NCI-H2107 (cell line): ENCODE measurements at regions not wholly inside any gene's neighbourhood (a gene's known extent, or its start where the extent isn't known, plus 50 kb on each side); places are given as distances from the start of the nearest gene placed in this dataset.
"Not testable (repeated sequence)": the region's sequence is repeated elsewhere in the genome, so short reads cannot be mapped to it uniquely, and the experiment has no call there.

ENCODE experiments used
- DNase-seq: peaks from one replicate; lab custom pipeline; 2025; lab: John Stamatoyannopoulos, UW

DNA sequence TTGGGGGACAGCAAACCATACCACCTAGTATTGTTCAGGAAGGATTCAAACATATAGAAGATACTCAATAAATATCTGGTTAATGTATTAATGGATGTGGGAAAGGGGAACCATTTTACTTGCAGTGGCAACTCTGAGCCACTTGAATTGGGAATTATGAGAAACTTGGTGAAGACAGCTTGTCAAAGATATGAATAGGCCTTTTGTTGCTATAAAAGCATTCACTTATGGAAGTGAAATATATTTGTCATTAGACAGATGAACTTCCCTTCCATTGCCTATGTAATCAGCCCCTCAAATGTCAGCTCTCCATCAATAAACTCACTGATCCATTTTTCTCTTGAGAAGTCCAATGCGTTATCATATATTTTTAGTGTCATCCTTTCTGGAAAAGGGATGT lies 56.1 kb downstream of the GPR85 start:
- DNase-seq: no peak

DNA sequence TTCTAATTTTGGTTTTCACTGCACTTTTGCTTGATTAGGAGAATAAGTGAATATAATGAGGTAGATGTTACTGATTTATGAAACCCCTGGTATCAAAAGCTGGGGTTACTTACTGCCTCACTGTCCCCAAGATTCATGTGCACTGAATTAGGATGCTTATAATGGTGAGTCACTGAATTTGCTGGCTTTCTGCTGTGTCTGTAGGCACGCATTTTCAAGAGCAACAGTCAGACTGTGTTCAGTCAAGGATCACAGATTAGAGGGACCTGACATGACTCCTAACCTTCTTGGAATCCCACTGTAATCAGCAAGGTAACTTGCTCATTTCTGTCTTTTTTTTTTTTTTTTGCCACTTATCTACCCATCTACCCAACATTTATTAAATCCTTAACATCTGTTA lies 59.7 kb downstream of the GPR85 start:
- DNase-seq: no peak

DNA sequence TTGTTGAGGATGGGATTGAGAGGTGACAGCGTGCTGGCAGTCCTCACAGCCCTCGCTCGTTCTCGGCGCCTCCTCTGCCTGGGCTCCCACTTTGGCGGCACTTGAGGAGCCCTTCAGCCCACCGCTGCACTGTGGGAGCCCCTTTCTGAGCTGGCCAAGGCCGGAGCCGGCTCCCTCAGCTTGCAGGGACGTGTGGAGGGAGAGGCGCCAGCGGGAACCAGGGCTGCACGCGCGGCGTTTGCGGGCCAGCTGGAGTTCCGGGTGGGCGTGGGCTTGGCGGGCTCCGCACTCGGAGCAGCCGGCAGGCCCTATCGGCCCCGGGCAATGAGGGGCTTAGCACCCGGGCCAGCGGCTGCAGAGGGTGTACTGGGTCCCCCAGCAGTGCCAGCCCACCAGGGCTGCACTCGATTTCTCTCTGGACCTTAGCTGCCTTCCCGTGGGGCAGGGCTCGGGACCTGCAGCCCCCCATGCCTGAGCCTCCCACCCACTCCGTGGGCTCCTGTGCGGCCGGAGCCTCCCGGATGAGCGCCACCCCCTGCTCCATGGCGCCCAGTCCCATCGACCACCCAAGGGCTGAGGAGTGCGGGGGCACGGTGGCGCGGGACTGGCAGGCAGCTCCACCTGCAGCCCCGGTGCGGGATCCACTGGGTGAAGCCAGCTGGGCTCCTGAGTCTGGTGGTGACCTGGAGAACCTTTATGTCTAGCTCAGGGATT lies 69.3 kb downstream of the GPR85 start:
- not testable (repeated sequence) for DNase-seq

- DNase-seq: no peak
Measured at GRCh38 chr7:113015034-113015645, 71.5 kb downstream of the GPR85 start.

DNA sequence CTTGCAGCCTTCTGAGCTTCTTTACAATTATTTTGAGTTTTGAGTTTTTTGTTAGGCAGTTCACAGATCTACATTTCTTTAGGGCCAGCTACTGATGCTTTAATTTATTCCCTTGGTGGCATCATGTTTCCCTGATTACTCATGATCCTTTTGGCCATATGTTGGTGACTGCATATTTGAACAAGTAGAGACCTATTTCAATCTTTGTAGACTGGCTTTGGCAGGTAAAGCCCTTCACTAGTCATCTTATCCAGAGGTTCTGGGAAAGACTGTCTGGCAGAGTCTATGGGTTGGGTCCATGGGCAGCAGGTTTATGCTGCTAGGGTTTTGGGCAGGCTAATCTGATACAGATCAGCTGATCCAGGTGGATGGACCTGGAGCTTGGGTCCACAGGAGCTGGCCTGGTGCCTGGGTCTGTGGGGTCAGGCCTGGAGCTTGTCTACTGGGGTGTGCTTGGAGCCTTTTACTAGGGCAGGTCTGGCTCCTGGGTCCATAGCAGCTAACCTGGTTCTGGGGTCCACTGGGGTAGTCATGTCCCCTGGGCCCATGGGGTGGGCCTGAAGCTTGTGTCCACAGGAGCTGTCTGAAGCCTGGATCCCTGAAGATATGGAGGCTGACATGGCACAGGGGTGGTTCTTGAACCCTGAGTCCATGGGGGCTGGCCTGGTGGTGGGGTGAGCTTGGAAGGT lies 72.7 kb downstream of the GPR85 start:
- DNase-seq: no peak

DNA sequence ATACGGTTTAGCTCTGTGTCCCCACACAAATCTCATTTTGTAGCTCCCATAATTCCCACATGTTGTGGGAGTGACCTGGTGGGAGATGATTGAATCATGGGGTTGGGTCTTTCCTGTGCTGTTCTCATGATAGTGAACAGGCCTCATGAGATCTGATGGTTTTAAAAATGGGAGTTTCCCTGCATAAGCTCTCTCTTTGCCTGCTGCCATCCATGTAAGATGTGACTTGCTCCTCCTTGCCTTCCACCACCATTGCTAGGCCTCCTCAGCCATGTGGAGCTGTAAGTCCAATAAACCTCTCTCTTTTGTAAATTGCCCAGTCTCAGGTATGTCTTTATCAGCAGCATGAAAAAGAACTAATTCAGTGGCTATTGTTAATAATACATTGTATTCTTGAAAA lies 73.8 kb downstream of the GPR85 start:
- not testable (repeated sequence) for DNase-seq

GRCh38 chr7:113010377-113010776 lies 76.2 kb downstream of the GPR85 start:
- DNase-seq: no peak

- DNase-seq: no peak
Measured at GRCh38 chr7:113008755-113009154, 77.9 kb downstream of the GPR85 start.

DNA sequence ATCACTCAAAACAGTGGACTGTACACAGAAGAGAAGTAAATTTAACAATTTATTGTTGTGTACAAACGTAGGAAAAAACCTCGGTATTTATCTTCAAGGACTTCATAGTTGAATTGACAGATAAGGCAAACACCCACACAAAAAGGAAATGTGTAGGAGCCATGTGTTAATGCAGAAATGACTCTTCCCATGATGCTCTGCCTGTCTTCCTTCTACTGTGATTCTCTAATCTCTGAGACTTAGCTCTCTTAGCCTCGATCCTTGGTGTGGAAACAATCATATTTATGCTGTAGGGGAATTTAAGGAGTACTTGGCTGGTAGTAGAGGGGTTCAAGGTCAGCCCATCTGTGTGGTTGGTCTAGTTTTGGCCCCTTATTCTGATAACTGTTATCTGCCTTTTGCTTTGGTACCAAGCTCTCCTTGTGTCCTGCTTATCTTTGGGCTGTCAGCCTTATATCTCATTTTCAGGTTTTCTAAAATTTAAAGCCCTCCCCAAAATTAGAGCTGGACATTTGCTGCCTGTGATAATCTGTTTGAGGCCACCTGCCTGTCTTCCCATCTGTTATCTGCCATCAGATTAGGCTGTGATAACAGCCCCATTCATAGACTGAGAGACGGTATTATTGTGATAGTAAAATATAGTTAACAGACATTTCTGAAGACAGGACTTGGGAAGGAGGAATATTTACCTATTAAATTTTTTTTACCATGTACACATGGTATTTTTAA lies 81.7 kb downstream of the GPR85 start:
- no peak for DNase-seq

GRCh38 chr7:113000316-113001020 lies 86.2 kb downstream of the GPR85 start:
- no peak for DNase-seq

DNA sequence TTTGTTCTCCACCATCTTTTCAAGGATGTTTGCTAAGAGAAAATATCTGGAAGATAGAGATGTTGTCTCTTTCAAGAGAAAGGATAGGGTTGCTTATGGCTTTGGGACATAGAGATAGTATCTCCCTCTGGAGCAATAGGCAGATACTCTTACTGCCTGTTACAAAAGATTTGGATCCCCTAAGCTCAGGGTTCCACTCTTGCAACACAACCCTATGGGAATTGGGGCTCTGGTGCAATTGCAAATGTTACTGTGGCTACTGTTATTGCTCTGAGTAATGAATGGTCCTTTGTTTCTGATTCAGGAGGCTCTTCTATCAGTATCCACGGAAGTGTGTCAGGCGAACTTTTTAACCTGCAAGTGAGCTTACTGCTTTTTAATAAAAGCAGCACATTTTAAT lies 88.8 kb downstream of the GPR85 start:
- no peak for DNase-seq

- no peak for DNase-seq
Measured at GRCh38 chr7:112996331-112996871, 90.2 kb downstream of the GPR85 start.

GRCh38 chr7:112995059-112995824 lies 91.4 kb downstream of the GPR85 start:
- DNase-seq: no peak

DNA sequence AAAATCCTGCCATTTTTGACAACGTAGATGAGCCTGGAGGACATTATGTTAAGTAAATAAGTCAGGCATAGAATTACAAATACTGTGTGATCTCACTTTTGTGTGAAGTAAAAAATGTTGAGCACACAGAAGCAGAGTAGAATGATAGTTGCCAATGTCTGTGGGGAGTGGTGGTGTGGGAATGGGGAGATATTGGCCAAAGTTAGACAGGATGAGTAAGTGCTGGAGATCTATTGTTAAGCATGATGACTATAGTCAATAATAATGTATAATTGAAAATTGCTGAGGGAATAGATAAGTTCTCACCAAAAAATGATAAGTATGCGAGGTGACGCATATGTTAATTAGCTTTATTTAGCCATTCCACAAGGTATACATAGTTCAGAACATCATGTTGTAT lies 92.0 kb downstream of the GPR85 start:
- DNase-seq: no peak

DNA sequence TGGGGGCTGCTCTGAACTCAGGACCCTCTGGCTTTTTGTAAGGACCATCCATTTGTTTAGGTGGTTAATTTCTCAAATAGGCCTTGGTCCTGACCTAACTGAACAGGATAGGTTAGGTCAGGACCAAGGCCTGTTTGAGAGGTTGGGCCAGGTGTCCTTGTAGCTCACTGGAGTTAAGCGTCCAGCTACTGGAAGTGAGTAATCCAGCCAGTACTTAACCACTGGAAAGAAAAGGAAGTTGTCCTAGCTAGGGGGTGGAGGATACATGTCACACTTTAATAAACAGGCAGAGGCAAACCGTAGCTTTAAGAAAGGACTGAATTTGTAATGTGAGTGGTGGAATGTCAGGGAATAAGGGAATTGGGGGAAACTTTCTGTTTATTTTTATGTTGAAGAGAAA lies 96.0 kb downstream of the GPR85 start:
- no peak for DNase-seq

GRCh38 chr7:112989531-112989930 lies 97.1 kb downstream of the GPR85 start:
- DNase-seq: no peak

DNA sequence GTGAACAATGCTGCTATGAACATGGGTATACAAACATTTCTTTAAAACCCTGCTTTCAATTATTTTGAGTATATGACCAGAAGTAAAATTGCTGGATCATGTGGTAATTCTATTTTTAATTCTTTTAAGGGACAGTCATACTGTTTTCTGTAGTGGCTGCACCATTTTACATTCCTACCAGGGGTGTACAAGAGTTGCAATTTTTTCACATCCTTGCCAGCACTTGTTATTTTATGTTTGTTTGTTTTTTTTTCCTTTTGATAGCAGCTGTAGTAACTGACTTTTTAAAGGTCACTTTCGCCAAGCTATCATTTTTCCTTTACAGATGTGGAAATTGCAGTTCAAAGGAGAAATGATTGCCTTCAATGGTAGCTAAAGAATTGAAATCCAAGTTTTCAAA lies 99.5 kb downstream of the GPR85 start:
- no peak for DNase-seq

DNA sequence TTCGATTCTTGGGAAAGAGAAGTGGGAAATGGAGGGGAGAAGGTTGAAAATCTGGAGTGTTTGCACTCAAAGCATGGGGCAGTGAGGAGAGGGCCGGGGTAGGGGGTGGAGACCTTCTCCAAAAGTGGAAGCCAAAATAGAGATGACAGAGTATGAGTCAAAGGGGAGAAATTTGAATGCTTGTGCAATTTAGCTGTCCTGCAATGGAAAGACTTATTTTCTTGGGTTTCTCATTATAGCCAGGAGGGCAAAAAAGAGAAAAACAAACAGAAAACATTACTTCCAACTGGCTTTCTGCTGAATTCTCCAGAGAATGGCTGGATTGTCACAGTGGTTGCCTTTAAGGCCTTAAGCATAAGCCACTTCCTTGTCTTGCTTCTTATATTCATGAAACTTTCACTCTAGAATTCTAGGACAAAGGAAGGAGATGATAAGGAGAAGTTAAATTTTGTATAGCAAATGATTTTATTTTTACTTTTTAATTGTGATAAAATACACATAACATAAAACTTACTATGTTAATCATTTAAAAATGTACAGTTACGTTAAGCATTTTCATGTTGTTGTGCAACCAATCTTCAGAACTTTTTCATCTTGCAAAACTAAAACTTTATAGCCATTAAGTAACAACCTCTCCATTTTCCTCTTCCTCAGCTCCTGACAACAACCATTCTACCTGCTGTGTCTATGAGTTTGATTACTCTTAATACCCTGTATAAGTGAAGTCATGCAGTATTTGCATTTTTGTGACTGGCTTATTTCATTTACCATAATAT lies 100.2 kb downstream of the GPR85 start:
- DNase-seq: no peak

GRCh38 chr7:112985377-112985987 lies 101.1 kb downstream of the GPR85 start:
- DNase-seq: no peak
